ENCODE measurements at regions not wholly inside any gene's neighbourhood (a gene's known extent, or its start where the extent isn't known, plus 50 kb on each side); places are given as distances from the start of the nearest gene placed in this dataset.
"Not testable (repeated sequence)": the region's sequence is repeated elsewhere in the genome, so short reads cannot be mapped to it uniquely, and the experiment has no call there.

DNA sequence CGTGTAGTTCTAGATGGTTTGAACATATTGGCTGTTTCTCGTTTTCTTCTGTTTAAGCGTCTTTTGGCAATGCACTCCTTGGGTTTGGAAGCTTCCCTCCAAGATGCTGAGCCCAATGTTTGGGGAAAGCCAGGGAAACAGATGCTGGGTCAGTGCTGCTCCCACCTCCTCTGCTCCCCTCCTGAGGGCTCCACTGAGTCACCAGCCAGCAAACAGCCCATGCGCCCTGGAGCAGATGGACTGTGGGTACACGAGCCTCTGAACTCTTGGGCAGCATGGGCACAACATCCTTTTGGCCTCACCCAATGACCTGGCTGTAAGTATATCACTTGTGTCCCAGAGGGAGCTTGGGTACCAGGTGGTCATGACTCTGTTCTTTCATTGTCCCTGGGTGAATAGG is 207.6 kb downstream of the BUB3 start:
- no peaks in the 10 kb centered on the region for H3K27me3 Mint-ChIP-seq
- H3K9me3 Mint-ChIP-seq, result no peaks in the 10 kb centered on the region
- CTCF ChIA-PET, result no interaction called here
- no peak for DNase-seq
- H3K27ac Mint-ChIP-seq, result no peak overlapping the region
- intact Hi-C loops (cut with micrococcal nuclease), result no loop called here
- no peaks in the 10 kb centered on the region for H3K4me1 Mint-ChIP-seq (ENCODE audit: low read depth)
- no peak overlapping the region for H3K4me3 Mint-ChIP-seq
- POLR2A ChIA-PET, result no interaction called here
- H3K36me3 Mint-ChIP-seq (ENCODE audit: low read depth), result no peaks in the 10 kb centered on the region
- TF ChIP-seq, protein P1, sequence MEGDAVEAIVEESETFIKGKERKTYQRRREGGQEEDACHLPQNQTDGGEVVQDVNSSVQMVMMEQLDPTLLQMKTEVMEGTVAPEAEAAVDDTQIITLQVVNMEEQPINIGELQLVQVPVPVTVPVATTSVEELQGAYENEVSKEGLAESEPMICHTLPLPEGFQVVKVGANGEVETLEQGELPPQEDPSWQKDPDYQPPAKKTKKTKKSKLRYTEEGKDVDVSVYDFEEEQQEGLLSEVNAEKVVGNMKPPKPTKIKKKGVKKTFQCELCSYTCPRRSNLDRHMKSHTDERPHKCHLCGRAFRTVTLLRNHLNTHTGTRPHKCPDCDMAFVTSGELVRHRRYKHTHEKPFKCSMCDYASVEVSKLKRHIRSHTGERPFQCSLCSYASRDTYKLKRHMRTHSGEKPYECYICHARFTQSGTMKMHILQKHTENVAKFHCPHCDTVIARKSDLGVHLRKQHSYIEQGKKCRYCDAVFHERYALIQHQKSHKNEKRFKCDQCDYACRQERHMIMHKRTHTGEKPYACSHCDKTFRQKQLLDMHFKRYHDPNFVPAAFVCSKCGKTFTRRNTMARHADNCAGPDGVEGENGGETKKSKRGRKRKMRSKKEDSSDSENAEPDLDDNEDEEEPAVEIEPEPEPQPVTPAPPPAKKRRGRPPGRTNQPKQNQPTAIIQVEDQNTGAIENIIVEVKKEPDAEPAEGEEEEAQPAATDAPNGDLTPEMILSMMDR (IDR thresholded peaks at IDR 0.05), result no peak
- no peak for ATAC-seq

DNA sequence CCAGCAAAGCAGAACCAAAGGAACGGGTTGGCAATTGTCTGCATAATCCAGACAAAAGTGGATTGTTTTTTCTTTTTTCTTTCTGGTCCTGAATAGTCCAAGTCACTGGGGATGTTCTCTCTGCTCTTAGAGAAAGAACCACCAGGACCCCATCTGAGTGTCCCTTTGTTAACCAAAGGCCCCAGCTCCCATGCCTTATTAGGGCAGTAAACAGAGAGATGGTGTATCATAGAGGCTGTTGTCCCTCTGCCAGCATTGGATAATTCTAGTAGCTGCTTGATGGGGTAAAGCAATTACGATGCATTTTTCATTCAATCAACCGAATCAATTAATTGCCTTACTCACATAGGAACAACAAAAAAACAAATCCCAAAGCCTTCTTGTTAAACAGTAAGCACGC is 213.0 kb downstream of the BUB3 start:
- H3K9me3 Mint-ChIP-seq, result peaks cover 4% of the 10 kb centered on the region
- POLR2A ChIA-PET, result no interaction called here
- H3K4me3 Mint-ChIP-seq, result no peak overlapping the region
- CTCF ChIA-PET, result no interaction called here
- TF ChIP-seq, protein P1 (IDR thresholded peaks at IDR 0.05), result no peak
- DNase-seq, result no peak
- H3K4me1 Mint-ChIP-seq (ENCODE audit: low read depth), result no peaks in the 10 kb centered on the region
- H3K27ac Mint-ChIP-seq, result no peak overlapping the region
- H3K27me3 Mint-ChIP-seq, result no peaks in the 10 kb centered on the region
- H3K36me3 Mint-ChIP-seq (ENCODE audit: low read depth), result no peaks in the 10 kb centered on the region
- intact Hi-C loops (cut with micrococcal nuclease), result no loop called here
- no peak for ATAC-seq

DNA sequence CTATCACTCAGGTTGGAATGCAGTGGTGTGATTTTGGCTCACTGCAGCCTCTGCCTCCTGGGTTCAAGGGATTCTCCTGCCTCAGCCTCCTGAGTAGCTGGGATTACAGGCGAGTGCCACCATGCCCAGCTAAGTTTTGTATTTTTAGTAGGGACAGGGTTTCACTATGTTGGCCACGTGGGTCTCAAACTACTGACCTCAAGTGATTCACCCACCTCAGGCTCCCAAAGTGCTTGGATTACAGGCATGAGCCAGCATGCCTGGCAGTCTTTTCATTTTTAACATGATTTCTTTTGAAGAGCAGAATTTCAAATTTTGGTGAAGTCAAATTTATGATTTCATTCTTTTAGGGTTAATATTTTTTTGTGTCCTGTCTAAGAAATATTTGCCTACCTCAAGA is 217.4 kb downstream of the BUB3 start:
- ATAC-seq; H3K27ac Mint-ChIP-seq; DNase-seq; H3K27me3 Mint-ChIP-seq; H3K9me3 Mint-ChIP-seq; CTCF ChIA-PET; H3K4me1 Mint-ChIP-seq (ENCODE audit: low read depth); H3K36me3 Mint-ChIP-seq (ENCODE audit: low read depth); H3K4me3 Mint-ChIP-seq; intact Hi-C loops (cut with micrococcal nuclease); POLR2A ChIA-PET: not testable (repeated sequence)

DNA sequence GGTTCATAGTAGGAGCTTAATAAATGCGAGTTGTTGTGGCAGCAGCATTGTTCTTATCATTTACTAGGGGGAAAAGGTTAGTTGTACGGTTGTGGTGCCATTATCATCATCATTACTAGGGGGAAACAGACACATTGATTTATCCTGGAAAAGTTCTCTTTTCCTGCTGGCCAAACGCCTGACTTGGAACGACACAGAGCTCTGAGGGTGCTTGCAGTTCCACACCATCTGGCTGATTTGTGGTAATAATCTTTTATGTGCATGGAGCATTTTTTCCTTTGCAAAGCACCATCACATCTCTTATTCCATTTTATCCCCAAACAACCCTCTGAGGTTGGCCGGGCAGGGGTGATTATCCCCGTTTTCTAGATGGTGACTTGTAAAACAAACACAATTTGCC is 219.4 kb downstream of the BUB3 start:
- DNase-seq (no peak), ATAC-seq (no peak)
- H3K4me3 Mint-ChIP-seq, result no peak overlapping the region
- no peak overlapping the region for H3K27ac Mint-ChIP-seq
- H3K27me3 Mint-ChIP-seq, result peaks cover 2% of the 10 kb centered on the region
- POLR2A ChIA-PET, result no interaction called here
- CTCF ChIA-PET, result no interaction called here
- no peaks in the 10 kb centered on the region for H3K4me1 Mint-ChIP-seq (ENCODE audit: low read depth)
- H3K36me3 Mint-ChIP-seq (ENCODE audit: low read depth), result no peaks in the 10 kb centered on the region
- TF ChIP-seq, protein P1 (IDR thresholded peaks at IDR 0.05), result no peak
- peaks cover 4% of the 10 kb centered on the region for H3K9me3 Mint-ChIP-seq
- intact Hi-C loops (cut with micrococcal nuclease), result no loop called here

DNA sequence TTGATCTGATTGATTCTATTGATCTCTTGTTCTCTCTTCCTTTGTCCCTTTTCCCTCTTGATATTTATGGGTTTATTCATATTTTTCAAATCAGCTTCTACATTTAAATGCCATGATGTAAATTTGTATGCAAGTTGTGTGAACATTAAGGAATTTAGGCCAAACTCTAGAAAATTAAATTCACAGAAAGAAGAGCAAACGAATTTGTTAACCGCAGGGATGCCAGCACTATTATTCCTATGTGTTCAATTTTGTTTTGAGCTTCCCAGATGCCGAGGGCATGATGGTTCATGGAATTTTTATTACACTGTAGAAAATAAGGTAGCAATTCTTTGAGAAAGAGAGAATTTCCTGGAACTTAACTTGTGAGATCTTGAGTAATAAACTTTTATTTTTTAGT is 220.9 kb downstream of the BUB3 start:
- POLR2A ChIA-PET, result no interaction called here
- H3K36me3 Mint-ChIP-seq (ENCODE audit: low read depth), result no peaks in the 10 kb centered on the region
- CTCF ChIA-PET, result no interaction called here
- no peak overlapping the region for H3K27ac Mint-ChIP-seq
- DNase-seq (no peak), ATAC-seq (no peak)
- H3K4me3 Mint-ChIP-seq, result no peak overlapping the region
- TF ChIP-seq, protein P1 (IDR thresholded peaks at IDR 0.05), result no peak
- H3K4me1 Mint-ChIP-seq (ENCODE audit: low read depth), result no peaks in the 10 kb centered on the region
- no peaks in the 10 kb centered on the region for H3K9me3 Mint-ChIP-seq
- H3K27me3 Mint-ChIP-seq, result peaks cover 2% of the 10 kb centered on the region
- intact Hi-C loops (cut with micrococcal nuclease), result loop anchor here (5.0 kb wide), 1 partner anchor 243 kb away; no protein-coding TSS in a partner anchor

DNA sequence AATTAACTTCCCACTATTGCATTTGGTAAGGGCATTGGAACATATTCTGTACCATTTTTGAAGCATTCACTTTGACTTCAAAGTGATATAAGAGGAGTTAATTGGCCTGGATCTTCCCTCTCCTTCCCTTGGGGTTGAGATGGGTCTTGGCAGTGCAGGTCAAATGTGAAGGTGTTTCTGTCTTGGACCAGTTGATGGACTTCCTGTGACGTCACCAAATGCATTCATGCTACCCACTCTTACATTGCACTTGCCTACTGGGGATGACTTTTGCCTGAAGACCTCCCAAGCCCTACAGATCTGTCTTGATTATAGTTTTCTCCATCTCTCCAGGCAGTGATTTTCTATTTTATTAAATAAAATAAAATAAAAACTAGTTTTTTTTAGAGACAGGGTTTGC is 221.5 kb downstream of the BUB3 start:
- no peak overlapping the region for H3K4me3 Mint-ChIP-seq

More for the DNA sequence above, 221.5 kb downstream of the BUB3 start:
- TF ChIP-seq, protein P1 (IDR thresholded peaks at IDR 0.05), result no peak
- H3K4me1 Mint-ChIP-seq (ENCODE audit: low read depth), result no peaks in the 10 kb centered on the region
- POLR2A ChIA-PET, result no interaction called here
- no peak for DNase-seq
- intact Hi-C loops (cut with micrococcal nuclease), result loop anchor here (5.0 kb wide), 1 partner anchor 243 kb away; no protein-coding TSS in a partner anchor
- H3K27ac Mint-ChIP-seq, result no peak overlapping the region
- ATAC-seq, result no peak
- CTCF ChIA-PET, result no interaction called here
- H3K36me3 Mint-ChIP-seq (ENCODE audit: low read depth), result no peaks in the 10 kb centered on the region
- no peaks in the 10 kb centered on the region for H3K9me3 Mint-ChIP-seq
- H3K27me3 Mint-ChIP-seq, result peaks cover 5% of the 10 kb centered on the region
